ENCODE measurements at regions not wholly inside any gene's neighbourhood (a gene's known extent, or its start where the extent isn't known, plus 50 kb on each side); places are given as distances from the start of the nearest gene placed in this dataset.
A peak's percentile ranks its signal among the peaks of the same experiment; 100 is the strongest.

DNA sequence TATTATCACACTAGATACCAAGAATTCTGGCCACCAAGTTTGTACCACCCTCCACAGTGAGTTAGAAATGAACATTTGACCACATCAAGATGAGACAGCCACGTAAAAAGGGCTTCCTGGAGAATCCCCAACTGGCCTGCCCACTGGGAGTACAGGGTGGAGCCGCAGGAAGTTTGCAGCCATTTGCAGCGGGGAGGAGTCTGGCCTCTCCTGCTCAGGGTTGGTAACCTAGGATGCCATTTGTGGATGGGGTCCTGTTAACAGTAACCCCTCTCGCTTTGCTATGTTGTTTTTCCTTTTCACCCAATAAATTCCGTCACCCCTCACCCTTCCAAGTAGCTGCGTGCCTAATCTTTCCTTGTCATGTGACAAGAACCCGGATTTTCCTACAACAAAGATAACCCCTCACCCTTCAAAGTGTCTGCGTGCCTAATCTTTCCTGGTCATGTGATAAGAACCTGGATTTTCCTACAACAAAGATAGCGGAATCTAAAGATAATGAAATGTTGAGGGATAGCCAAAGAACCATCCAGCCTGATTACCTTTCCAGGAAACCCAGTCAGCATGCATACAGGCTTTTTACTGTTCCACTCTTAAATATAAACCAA, 245.4 kb downstream of the NAF1 start:
- DNase-seq = no peak
- CTCF ChIA-PET = interaction anchor here (0.7 kb wide), 1 partner anchor 445 kb away, joined by 4 read pairs; no protein-coding TSS in a partner anchor
- H3K27me3 Mint-ChIP-seq = no peaks in the 10 kb centered on the region
- no peaks in the 10 kb centered on the region for H3K36me3 Mint-ChIP-seq
- no peaks in the 10 kb centered on the region for H3K4me1 Mint-ChIP-seq
- no peak overlapping the region for H3K27ac Mint-ChIP-seq
- no peak overlapping the region for H3K4me3 Mint-ChIP-seq
- ATAC-seq = no peak
- H3K9me3 Mint-ChIP-seq (ENCODE audit: low read depth) = no peaks in the 10 kb centered on the region

DNA sequence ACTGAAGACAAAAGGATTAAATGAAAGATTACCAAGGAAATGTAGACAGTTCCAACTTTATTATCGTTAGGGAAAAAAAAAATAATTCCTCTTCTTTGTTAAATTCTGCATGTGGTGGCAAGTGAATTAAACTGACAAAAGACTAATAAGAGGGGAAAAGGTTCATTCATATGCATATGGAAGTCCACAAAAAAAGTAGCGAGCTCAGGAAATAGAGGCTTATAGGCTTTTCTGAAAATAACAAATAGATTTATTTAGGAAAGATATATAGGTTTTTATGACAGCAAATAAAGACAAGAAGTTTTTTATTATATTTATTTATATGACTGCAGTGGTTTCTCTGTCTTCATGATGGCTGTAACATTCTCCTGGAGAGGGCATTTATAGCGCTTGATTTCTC, 246.0 kb downstream of the NAF1 start:
- Mint-ChIP-seq H3K9me3 (ENCODE audit: low read depth) (no peaks in the 10 kb centered on the region), H3K27ac (no peak overlapping the region), H3K27me3 (no peaks in the 10 kb centered on the region), H3K36me3 (no peaks in the 10 kb centered on the region), H3K4me1 (no peaks in the 10 kb centered on the region), H3K4me3 (no peak overlapping the region)
- DNase-seq = no peak
- no peak for ATAC-seq
- CTCF ChIA-PET = no interaction called here

DNA sequence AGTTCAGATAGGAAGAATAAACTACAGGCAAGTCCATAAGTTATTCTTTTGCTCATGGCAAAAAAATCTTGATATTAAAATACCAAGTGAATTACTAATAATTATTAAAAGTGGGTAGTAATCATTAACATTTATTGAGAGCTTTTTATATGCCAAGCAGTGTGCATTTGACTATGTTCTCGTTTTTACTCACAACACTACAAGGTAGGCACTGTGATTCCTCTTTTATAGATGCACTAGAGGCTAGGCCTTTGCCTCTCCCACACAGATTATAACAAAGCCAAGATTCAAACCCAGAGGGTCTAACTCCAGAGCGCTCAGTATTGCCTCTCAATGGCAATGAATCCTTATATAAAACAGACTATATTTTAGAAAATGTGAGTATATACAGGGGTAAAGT, 254.2 kb downstream of the NAF1 start:
- Mint-ChIP-seq H3K27ac (no peak overlapping the region), H3K27me3 (no peaks in the 10 kb centered on the region), H3K36me3 (no peaks in the 10 kb centered on the region), H3K4me3 (no peak overlapping the region), H3K4me1 (no peaks in the 10 kb centered on the region), H3K9me3 (ENCODE audit: low read depth) (no peaks in the 10 kb centered on the region)
- CTCF ChIA-PET = no interaction called here
- no peak for DNase-seq
- no peak for ATAC-seq

DNA sequence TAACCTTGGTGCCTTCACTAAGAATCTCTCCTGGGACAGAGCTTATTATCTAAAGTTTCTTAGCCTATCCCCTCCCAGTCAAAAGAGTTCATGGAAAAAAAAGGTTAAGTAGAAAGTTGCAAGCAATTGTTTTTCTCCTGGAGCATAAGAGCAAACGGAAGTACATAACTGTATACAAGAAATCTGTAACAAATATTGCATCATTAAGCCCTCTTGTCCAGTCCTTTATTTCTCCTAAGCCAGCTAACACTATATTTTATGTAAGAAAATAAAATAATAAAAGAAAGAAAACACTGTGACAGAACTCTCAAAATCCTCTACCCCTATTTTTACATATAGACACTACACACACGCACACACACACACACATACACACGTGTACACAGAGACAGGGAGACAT, 255.3 kb downstream of the NAF1 start:
- no peak overlapping the region for H3K4me3 Mint-ChIP-seq
- CTCF ChIA-PET = no interaction called here
- H3K27me3 Mint-ChIP-seq = no peaks in the 10 kb centered on the region

DNA sequence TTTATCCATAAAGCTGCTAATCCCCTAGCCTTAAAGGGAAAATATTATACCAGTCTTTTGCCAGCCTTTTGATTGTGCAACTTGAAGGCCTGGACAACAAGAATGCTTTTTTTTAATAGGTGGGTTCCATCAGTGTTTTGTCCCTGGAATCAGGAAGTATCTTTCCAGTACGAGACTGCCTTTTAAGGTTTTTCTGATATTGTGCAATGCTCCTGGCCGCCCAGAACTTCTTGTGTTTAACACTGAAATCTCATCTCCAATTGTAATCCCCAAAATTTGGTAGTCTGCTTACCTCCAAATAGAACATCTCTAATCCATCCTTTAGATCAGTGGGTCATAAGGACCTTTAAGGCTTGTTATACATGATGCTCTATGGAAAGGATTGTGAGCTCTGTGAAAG, 256.7 kb downstream of the NAF1 start:
- ATAC-seq = no peak
- no peaks in the 10 kb centered on the region for H3K4me1 Mint-ChIP-seq
- no peaks in the 10 kb centered on the region for H3K36me3 Mint-ChIP-seq
- CTCF ChIA-PET = no interaction called here
- H3K4me3 Mint-ChIP-seq = no peak overlapping the region
- DNase-seq = no peak
- H3K27ac Mint-ChIP-seq = no peak overlapping the region
- no peaks in the 10 kb centered on the region for H3K27me3 Mint-ChIP-seq
- no peaks in the 10 kb centered on the region for H3K9me3 Mint-ChIP-seq (ENCODE audit: low read depth)

More for the DNA sequence above, 255.3 kb downstream of the NAF1 start:
- DNase-seq (no peak), ATAC-seq (no peak)
- Mint-ChIP-seq H3K4me1 (no peaks in the 10 kb centered on the region), H3K9me3 (ENCODE audit: low read depth) (no peaks in the 10 kb centered on the region), H3K27ac (no peak overlapping the region), H3K36me3 (no peaks in the 10 kb centered on the region)

DNA sequence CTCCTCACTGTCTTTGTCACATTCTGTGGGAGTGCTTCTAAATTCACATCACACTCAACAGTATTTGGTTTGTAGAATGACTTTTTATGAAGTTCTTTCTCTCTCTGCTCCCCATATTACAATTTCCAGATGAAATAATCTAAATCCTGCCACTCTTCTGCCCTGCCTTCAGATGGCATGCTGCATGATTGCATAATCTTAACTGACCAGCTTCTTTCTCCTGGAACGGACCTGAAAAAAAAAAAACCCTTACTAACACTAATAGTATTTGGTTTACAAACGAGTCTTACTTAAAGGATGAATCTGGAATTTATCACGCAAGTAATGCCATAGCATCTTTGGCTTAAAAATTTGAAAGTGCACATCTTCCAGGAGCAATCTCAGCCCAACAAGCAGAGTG, 272.3 kb downstream of the NAF1 start:
- Mint-ChIP-seq H3K9me3 (ENCODE audit: low read depth) (no peaks in the 10 kb centered on the region), H3K4me3 (no peak overlapping the region), H3K4me1 (peaks cover 10% of the 10 kb centered on the region), H3K27ac (no peak overlapping the region), H3K27me3 (peaks cover 24% of the 10 kb centered on the region), H3K36me3 (no peaks in the 10 kb centered on the region)
- no peak for ATAC-seq
- CTCF ChIA-PET = no interaction called here
- no peak for DNase-seq

DNA sequence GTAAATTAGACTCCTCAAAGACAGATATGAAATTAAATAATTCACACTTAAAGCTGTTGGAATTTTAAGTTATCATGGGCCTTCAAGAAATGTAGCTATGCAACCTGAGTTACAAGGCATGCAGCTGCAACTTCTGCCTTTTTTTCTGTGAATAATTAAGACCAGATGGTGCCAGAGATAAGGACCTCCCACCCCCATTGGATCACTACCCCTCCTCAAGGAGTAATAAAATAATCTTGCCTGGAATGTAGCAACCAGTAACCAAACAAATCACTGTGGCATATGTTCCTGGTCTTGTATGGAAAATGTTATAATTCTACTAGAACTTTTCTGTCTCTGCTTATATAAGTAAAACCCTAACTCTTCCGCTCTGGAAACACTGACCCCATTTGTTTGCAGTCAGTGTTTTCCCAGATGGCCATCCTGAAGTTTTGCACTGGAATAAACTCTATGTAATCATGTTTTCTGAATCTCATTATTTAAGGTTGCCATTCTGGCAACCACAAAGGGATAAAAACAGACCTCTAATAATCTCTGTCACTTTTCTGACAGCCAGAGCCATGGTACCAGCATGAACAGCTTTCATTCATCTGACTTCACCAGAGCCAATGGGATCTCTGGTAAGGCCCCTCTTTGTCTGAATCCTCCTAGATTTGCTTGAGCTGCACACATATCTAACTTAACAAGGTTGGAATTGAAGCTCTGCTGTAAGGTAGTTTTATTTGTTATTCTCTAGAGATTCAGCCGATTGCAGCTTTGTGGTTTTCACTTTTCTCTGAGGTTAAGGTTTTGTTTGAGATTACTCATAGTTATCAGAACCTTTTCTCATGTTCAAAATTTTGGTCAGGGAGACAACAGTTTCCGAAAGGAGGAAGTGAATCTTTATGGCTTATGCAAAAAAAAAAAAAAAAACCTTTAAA, 274.6 kb downstream of the NAF1 start:
- ATAC-seq (peak; percentile 16), DNase-seq (no peak)
- Mint-ChIP-seq H3K27me3 (peaks cover 24% of the 10 kb centered on the region), H3K4me3 (no peak overlapping the region), H3K4me1 (peaks cover 10% of the 10 kb centered on the region), H3K36me3 (no peaks in the 10 kb centered on the region), H3K27ac (no peak overlapping the region), H3K9me3 (ENCODE audit: low read depth) (no peaks in the 10 kb centered on the region)
- CTCF ChIA-PET = no interaction called here

DNA sequence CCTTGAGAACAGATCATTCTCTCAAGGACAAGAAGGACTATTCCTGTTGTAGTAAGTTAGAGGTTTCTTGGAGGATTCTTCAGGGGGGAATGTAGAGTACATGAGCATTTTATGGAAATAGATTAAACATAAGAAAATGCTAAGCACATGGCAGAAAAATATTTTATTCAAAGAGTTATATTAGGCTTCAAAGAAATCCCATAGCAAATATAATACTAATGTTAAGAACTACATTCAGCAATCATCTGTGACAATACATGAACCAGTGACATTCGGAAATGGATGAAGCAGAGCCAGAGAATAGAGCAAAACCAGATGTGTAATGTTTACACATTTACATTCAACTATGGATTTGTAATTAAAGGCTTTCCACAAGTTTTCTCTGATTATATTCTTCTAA, 288.6 kb downstream of the NAF1 start:
- no peak for DNase-seq
- Mint-ChIP-seq H3K27ac (no peak overlapping the region), H3K36me3 (no peaks in the 10 kb centered on the region), H3K4me3 (no peak overlapping the region), H3K27me3 (no peaks in the 10 kb centered on the region), H3K4me1 (no peaks in the 10 kb centered on the region), H3K9me3 (ENCODE audit: low read depth) (peaks cover 2% of the 10 kb centered on the region)
- ATAC-seq = no peak
- CTCF ChIA-PET = no interaction called here

DNA sequence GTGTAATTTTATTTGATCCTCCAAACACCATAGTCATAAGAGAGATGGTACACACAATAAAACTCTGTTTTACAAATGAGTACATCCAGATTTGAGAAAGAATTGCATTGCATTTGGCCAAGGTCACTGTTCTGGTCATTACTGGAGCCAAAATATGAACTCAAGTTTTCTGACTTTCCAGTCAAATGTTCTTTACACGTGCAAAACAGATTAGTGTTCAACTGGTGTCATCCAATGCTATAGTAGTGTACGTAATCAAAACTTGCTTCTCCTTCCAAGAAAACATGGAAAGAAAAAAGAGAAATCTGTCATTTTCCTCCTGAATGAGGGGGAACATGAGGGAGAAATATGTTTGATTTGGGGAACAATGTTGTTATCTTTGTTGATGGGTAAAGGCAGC, 291.9 kb downstream of the NAF1 start:
- DNase-seq (no peak), ATAC-seq (no peak)
- Mint-ChIP-seq H3K27ac (no peak overlapping the region), H3K4me1 (no peaks in the 10 kb centered on the region), H3K9me3 (ENCODE audit: low read depth) (peaks cover 2% of the 10 kb centered on the region), H3K27me3 (no peaks in the 10 kb centered on the region), H3K4me3 (no peak overlapping the region), H3K36me3 (no peaks in the 10 kb centered on the region)
- CTCF ChIA-PET = no interaction called here

DNA sequence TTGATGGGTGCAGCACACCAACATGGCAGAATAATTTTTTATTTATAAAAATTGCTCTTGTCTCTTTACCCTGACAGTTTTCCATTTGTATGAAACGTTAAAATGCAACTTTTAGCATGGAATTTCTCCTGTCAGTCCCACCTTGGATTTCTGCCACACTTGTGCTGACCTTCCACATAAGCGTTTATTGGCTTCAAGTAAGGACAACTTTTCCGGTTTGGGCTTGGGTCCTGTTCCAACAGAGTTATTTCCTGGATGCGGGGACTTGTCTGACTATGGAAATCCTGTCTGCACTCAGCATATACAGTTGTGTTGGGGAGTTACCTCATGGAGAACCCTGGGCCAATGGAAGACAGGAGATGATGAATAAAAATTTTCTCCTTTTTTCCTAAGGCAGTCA, 294.7 kb downstream of the NAF1 start:
- no peaks in the 10 kb centered on the region for H3K27me3 Mint-ChIP-seq
- ATAC-seq (no peak), DNase-seq (no peak)
- no peak overlapping the region for H3K27ac Mint-ChIP-seq
- H3K36me3 Mint-ChIP-seq = no peaks in the 10 kb centered on the region
- H3K4me1 Mint-ChIP-seq = no peaks in the 10 kb centered on the region
- CTCF ChIA-PET = no interaction called here
- H3K9me3 Mint-ChIP-seq (ENCODE audit: low read depth) = peaks cover 2% of the 10 kb centered on the region
- H3K4me3 Mint-ChIP-seq = no peak overlapping the region

DNA sequence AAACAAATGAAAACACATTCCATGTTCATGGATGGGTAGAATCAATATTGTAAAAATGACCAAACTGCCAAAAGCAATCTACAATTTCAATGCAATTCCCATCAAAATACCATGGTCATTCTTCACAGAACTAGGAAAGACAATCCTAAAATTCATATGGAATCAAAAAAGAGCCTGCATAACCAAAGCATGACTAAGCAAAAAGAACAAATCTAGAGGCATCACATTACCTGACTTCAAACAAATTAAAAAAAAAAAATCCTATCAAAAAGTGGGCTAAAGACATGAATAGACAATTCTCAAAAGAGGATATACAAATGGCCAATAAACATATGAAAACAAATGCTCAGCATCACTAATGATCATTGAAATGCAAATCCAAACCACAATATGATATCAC, 297.5 kb downstream of the NAF1 start:
- Mint-ChIP-seq H3K27me3 (no peaks in the 10 kb centered on the region), H3K9me3 (ENCODE audit: low read depth) (peaks cover 3% of the 10 kb centered on the region), H3K36me3 (no peaks in the 10 kb centered on the region), H3K27ac (no peak overlapping the region), H3K4me3 (no peak overlapping the region), H3K4me1 (no peaks in the 10 kb centered on the region)
- no peak for DNase-seq
- CTCF ChIA-PET = no interaction called here
- ATAC-seq = no peak

DNA sequence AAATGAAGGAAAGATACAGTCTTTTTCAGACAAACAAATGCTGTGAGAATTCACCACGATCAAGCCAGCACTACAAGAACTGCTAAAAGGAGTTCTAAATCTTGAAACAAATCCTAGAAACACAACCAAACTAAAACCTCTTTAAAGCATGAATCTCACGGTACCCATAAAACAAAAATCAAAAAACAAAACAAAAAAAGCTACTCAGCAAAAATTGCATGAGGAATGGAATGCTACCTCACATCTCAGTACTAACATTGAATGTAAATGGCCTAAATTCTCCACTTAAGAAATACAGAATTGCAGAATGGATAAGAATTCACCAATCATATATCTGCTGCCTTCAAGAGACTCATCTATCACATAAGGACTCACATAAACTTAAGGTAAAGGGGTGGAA, 300.1 kb downstream of the NAF1 start:
- no peak for DNase-seq
- Mint-ChIP-seq H3K4me1 (no peaks in the 10 kb centered on the region), H3K9me3 (ENCODE audit: low read depth) (peaks cover 3% of the 10 kb centered on the region), H3K36me3 (no peaks in the 10 kb centered on the region), H3K4me3 (no peak overlapping the region), H3K27me3 (no peaks in the 10 kb centered on the region), H3K27ac (no peak overlapping the region)
- CTCF ChIA-PET = no interaction called here
- no peak for ATAC-seq

DNA sequence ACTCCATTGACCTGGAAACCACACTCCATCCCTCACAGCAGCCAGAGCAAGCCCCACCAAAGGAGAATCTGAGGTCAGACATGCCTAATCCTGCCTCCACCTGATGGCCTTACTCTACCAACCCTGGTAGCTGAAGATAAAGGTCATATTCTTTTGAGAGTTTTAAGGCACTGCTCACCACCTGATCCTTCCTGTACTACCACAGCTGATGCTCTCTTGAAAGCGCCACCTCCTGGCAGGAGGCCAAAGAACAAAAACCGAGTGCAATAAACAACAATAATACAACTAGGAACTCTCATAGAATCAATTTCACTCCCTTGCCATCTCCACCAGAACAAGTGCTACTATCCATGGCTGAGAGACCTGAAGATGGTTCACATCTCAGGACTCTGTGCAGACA, 301.6 kb downstream of the NAF1 start:
- Mint-ChIP-seq H3K4me3 (no peak overlapping the region), H3K27me3 (no peaks in the 10 kb centered on the region), H3K4me1 (no peaks in the 10 kb centered on the region), H3K27ac (no peak overlapping the region), H3K9me3 (ENCODE audit: low read depth) (peaks cover 3% of the 10 kb centered on the region), H3K36me3 (no peaks in the 10 kb centered on the region)
- CTCF ChIA-PET = no interaction called here
- ATAC-seq (no peak), DNase-seq (no peak)

DNA sequence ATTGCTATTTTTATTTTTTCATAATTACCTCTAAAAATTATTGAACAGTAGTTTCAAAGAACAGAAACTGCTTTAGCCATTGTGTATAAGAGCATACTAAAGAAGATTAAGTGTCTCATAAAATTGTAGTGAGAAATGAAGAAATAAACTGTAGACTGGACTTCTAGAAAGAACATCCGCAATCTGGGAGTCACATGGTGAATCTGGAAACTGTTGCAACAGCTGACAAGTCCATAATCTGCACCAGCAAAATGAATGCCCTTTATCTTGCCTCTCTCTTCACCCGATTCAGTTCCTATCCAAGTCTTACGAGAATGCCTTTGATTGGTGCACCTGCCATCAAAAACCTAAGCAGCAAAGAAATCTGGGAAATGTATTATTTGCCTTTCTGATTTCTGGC, 312.9 kb downstream of the NAF1 start:
- ATAC-seq = no peak
- Mint-ChIP-seq H3K27me3 (no peaks in the 10 kb centered on the region), H3K36me3 (no peaks in the 10 kb centered on the region), H3K27ac (no peak overlapping the region), H3K4me1 (no peaks in the 10 kb centered on the region), H3K9me3 (ENCODE audit: low read depth) (no peaks in the 10 kb centered on the region), H3K4me3 (no peak overlapping the region)
- no peak for DNase-seq
- CTCF ChIA-PET = no interaction called here
